NT2/D1 (cell line): ENCODE measurements at regions not wholly inside any gene's neighbourhood (a gene's known extent, or its start where the extent isn't known, plus 50 kb on each side); places are given as distances from the start of the nearest gene placed in this dataset.

Experiments
- SUZ12 ChIP-seq: IDR thresholded peaks from 2 replicates; pipeline ENCODE4 v1.6.1; 2011; ENCODE audit not compliant: insufficient read length, insufficient read depth; ENCODE audit errors: extremely low read depth
- YY1 ChIP-seq: IDR thresholded peaks from 2 replicates; pipeline ENCODE4 v1.6.1; 2011; ENCODE audit not compliant: insufficient read length, insufficient read depth

DNA sequence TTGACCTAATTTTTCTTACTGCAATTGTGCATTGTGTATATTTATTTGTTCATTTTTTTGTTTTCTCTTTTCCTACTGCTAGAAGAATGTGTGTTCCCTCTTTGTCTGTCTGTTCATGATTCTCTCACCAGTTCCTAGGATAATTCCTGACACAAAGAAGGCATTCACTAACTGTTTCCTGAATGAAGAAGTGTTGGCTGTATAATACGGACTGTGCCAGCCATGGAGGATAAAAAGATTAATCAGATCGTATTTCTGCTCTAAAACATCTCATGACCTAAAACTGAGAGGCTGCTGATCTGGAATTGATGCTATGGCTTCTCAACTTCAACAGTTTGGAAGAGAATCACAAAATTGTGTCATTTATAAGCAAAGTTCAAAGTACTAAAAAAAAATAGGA lies 563.1 kb upstream of the FRG1 start:
- TF ChIP-seq YY1 (no peak), SUZ12 (no peak)
